OCI-M2 (cell line): ENCODE measurements at regions not wholly inside any gene's neighbourhood (a gene's known extent, or its start where the extent isn't known, plus 50 kb on each side); places are given as distances from the start of the nearest gene placed in this dataset.

Experiments
- DNase-seq: peaks from one replicate; lab custom pipeline; 2025; ENCODE audit not compliant: unreplicated experiment; lab: John Stamatoyannopoulos, UW

- no peak for DNase-seq
These were observed 275.3 kb downstream of the KCNS3 start for GRCh38 chr2:18153741-18154140.

GRCh38 chr2:18151237-18151636, 272.8 kb downstream of the KCNS3 start:
- DNase-seq: no peak

DNA sequence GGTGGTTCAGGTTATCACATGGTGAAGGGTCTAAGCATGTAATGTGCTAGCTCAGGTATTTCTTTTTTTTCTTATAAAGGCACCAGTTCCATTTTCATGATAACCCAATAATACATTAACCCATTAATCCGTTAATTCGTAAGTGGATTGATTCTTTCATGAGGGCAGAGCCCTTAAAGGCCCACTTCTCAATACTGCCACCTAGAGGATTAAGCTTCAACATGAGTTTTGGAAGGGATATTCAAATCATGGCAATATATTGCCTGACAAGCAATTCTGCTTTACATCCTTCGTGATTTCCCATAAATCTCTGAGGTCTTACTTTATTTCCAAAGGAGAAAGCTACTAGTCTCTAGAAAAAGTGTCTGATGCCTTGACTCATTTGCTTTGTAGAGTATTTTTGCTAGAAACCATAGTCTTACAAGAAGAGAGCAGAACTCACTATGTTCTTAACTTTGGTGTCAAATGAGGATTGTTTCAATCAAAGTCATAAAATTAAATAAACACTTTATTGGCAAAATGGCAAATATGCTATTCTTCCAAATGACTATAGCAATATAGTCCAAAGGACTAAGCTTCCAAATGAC, 271.3 kb downstream of the KCNS3 start:
- no peak for DNase-seq

GRCh38 chr2:18136881-18137475, 258.5 kb downstream of the KCNS3 start:
- DNase-seq: no peak

DNA sequence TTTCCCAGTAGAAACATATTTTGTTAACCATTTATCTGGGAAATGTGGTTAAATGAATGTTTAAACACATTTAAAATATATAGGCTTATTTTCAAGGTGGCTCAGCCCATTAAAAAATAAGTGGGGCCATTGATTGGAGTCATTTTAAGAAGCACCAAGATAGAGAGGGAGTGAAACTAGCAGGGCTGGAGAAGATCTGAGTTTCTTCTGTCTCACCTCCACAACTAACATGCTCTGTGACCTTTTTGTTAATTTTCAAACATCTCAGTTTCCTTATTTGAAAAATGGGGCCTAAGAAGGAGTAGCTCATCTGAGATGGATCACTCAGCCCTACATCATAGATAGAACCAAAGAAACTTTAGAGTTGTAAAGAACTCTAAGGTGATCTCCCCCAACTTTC, 254.8 kb downstream of the KCNS3 start:
- DNase-seq: no peak

DNA sequence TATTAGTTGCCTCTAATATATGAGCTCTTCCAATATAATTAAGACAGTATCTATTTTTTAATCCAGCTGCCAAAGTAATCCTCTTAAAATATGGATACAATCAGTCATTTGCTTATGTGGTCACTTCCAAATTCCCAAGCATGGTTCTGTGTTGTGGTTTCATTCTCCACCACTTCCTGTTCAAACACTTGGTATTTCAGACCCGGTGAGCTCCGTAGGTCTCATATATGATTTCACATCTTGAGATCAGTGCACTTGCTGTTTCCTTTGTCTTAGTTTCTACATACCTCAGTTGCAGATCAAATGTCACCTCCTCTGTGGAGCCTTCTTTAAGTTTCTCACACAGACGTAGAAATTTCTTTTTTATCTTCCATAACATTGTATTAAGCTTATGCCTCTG, 254.2 kb downstream of the KCNS3 start:
- no peak for DNase-seq

GRCh38 chr2:18131761-18132160, 253.3 kb downstream of the KCNS3 start:
- no peak for DNase-seq

GRCh38 chr2:18129348-18129747, 250.9 kb downstream of the KCNS3 start:
- DNase-seq: no peak

- DNase-seq: no peak
These were observed 246.8 kb downstream of the KCNS3 start for GRCh38 chr2:18125303-18125702.

- no peak for DNase-seq
These were observed 245.8 kb downstream of the KCNS3 start for GRCh38 chr2:18124116-18124835.

DNA sequence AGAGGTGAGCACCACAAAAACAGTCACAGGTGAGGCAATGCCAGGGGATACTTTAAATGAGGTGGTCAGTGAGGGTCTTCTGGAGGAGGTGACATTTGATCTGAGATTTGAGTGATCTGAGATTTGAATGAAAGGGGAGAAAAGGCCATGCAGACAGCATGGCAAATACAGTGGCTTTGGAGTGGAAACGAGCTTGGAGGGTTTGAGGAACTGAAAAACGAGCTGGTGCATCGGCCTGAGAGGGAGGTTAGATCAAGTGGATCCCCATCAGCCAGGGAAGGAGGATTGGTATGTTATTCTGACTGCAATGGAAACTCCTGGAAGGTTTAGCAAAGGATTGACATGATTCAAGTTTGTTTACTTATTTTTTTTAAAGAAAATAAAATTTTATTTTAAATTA, 245.1 kb downstream of the KCNS3 start:
- DNase-seq: no peak

DNA sequence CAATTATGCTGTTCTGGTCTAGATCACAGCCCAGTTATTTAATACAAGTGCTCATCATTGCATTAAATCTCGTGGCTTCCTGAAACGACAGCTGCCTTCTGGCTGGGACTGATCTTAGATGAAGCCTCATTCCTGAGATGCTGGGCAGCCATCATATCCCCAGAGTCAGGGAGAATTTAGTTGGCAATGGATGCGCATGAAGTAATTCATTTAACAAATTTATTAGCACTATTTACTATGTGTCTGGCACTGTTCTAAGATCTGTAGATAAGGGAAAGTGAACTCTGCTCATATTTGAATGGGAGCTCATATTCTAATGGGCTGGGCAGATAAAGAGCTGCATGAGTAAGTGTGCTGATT, 244.7 kb downstream of the KCNS3 start:
- DNase-seq: no peak

- no peak for DNase-seq
These were observed 244.2 kb downstream of the KCNS3 start for GRCh38 chr2:18122544-18123210.

- DNase-seq: no peak
These were observed 241.4 kb downstream of the KCNS3 start for GRCh38 chr2:18119883-18120282.

DNA sequence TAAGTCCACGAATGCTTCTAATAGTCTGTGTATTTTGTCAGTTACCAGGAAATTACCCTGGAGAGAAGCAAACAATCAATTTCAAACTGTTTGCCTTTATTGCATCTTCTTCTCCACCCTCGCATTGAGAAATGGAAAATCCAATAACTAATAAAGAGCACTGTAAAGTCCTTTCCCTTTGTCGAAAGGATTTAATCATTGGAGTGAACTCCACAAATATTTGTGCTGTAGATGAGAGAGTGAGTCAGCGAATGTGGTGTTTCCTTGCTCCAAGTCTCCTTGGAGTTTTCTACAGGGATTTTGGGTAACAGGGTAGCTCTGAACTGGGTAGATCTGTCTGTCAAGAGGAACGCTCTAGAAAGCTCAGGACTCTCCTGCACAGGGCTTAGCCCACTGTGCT, 240.2 kb downstream of the KCNS3 start:
- no peak for DNase-seq

DNA sequence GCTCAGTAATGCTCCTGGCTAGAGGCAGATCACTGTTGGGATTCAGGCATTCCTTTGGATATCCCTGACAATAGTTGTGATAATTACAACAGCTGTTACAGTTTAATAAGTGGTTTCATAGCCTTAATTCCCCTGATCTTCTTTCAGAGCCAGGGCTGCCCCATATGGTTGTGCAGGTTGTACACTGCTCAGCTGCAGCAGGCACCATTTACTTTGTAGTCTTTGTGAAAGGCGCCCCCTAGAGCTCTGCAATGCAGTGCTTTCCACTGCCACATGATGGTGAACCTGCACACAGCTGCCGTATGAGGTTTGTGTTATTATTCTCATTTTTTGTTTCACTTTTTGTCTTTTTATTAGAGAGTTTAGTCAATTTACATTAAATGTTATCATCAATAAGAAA, 239.1 kb downstream of the KCNS3 start:
- no peak for DNase-seq

- no peak for DNase-seq
These were observed 231.8 kb downstream of the KCNS3 start for GRCh38 chr2:18110222-18110621.

GRCh38 chr2:18106841-18107240, 228.4 kb downstream of the KCNS3 start:
- no peak for DNase-seq

- DNase-seq: no peak
These were observed 227.5 kb downstream of the KCNS3 start for GRCh38 chr2:18105929-18106328.

- DNase-seq: no peak
These were observed 226.2 kb downstream of the KCNS3 start for GRCh38 chr2:18104595-18105224.

DNA sequence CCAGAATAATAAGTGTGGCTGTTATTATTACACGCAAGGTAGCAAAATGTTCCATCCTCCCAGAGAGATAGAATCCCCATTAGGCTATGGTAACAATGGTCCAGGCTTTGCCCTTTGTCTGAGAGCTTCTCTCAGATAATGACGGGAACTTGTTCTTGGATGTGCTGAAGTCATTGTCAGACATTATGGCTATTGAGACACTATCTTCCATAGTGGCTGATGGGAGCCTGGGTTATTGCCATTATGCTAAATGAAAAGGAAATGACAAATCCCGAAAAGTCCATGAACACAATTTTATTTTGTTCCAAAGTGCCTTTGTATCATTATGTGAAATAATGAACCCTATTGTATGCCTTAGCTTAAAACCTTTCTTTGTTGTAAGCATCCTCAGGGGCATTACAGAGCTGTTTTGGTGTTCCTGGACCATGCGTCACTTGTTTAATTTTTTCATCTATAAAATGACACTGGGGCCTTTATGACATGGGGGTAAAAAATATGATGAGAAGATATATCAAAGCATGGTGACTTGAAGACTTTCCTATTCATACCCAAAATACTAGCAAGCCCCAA, 218.5 kb downstream of the KCNS3 start:
- DNase-seq: no peak
